Hematopoietic multipotent progenitor cell treated with erythropoietin and hydrocortisone succinate and interleukin-3 and kit ligand, for 4 days (in vitro differentiated cells): ENCODE measurements at regions not wholly inside any gene's neighbourhood (a gene's known extent, or its start where the extent isn't known, plus 50 kb on each side); places are given as distances from the start of the nearest gene placed in this dataset.

ENCODE experiments used
- DNase-seq: peaks from one replicate; pipeline ENCODE4 v3.0.0-alpha.2; 2015

DNA sequence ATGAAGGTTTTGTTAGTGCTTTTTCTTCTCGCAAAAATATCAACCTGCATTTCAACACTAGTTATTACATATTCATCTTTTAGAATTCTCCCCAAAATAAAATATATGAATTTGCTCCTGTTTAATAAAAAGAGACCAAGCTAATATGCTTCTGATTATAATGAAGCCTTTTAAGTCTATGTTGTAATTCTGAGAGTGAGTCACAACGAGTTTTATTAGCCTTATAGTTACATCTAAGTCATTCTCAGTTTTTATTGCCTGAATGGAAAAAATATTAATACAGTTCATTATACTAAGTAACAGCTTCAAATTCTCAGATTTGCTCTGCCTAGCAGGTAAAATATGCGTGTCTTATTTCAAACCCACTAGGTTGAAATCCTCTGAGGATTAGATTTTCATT is 152.4 kb upstream of the CELF2 start:
- no peak for DNase-seq

DNA sequence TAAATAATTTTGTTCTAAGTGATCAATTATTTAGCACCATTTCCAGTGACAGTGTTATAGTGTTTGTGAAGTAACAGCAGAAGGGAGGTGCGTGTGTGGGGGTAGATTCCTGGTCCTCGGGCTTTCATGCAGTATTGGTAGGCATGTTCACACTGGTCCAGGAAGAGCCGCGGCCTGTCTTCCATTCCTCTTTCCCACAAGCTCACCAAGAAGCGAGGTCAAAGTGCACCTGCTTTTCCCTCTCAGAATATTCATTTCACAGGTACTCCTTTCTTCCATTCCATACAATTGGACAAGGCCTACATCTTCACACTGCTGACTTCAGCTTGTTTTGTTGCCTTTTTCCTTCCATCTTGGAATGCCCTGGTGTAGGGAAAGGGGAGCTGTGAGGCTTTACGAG is 151.8 kb upstream of the CELF2 start:
- no peak for DNase-seq

DNA sequence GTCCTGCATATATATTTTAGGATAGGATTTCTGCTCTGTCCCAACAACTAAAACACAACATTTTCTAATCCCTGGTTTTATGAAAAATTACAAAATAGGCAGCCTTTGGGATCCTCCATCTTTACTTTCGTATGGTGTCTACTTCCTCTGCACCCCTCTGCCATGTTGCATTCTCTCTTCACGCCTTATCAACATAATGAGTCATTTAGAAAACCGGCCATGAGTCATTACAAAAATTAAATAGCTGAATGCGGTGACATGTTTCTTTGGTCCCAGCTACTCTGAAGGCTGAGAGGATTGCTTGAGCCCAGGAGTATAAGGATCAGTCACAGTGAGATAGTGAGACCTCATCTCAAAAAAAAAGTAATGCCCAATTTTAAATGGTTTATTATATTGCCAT is 148.1 kb upstream of the CELF2 start:
- DNase-seq = no peak

DNA sequence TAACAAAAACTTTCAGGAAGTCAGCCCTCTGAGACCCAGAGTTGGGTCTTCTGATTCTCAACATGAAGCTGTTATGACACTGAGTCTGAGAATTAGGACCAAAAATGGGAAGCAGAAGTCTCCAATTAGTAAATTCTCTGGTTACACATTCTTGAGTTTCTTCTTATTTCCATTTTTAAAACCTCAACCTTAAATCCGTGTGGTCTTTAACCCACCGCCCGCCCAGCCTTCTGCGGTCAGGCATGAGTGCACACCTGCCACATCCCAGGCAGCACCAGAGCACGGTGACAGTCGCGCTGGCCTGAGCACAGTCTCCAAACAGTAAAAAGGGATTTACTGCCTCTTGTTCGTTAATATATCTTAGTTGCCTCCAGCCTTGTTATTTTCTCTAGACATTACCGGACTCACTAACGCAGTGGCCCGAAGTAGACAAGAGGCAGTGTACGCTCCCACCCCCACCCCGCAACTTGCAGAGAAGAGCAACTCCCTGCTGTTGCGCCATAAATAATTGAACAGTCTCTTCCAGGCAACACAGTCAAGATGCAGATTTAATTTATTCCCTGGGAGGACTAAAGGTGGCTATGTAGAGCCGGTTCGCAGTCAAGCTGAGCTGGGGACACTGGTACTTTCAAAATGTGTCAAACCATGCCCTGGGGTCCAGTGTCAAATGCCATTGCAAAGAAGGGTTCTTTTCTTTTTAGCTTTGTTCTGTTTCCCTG is 147.0 kb upstream of the CELF2 start:
- no peak for DNase-seq

DNA sequence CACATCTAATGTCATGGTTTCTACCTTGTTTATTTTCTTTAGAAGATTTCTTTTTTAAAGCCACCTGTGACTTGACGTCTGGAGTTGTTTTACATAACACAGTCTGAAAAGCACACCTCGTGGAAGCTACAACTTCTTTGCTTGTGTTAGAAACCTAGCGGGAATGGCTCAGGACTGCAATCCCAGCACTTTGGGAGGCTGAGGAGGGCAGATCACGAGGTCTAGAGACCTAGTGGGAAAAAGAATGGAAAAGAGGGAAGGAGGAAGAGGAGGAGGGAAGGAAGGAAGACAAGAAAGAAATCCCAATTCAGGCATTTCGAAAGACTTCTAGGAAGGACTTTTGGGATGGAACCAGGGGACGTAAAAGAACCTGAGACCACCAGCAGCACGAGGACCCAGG is 146.3 kb upstream of the CELF2 start:
- no peak for DNase-seq

DNA sequence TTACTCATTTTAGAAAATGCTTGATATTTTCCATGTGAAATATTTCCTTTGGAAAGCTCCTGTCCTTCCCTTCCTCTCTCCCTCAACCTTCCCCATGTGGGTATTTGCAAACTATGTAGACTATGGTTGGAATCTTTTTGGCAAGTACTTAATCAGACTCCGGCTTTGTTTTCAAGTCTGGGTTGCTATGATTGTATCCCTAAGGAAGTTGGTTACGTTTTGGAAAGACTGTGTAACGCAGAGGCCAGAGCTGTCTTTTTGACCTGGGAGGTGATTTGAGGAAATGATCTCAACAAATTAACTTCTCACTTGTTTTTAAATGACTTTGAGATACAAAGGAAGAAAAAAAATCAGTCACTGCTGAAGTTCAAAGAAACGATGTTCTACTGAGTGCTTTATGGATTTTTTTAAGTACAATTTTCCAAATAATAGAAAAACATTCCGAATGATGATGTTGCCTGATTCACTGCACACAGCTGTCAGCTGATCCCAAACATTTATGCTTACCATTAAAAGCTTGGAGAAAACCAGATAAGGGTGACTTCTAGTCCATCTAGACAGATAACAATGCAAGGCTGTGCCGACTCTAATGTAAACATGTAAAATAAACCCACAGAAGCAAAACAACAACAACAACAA is 145.5 kb upstream of the CELF2 start:
- DNase-seq = no peak

DNA sequence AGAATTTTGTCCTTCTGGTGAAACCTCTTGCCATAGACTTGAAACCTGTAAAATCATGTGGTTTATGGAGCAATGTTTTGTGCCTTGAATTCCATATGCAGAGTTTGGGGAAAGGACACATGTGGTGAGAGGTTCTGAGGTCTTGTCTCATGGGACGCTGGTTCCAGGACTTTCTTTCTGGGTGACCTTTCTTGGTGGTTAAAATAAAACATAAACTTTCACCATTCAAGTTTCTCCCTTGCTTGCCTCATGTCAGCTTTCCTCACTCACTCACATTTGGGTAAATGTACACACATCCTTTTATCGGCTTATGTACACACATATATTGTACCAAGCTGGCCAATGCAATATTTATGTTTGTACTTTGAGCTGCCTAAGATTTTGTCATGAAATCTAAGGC is 144.9 kb upstream of the CELF2 start:
- no peak for DNase-seq

DNA sequence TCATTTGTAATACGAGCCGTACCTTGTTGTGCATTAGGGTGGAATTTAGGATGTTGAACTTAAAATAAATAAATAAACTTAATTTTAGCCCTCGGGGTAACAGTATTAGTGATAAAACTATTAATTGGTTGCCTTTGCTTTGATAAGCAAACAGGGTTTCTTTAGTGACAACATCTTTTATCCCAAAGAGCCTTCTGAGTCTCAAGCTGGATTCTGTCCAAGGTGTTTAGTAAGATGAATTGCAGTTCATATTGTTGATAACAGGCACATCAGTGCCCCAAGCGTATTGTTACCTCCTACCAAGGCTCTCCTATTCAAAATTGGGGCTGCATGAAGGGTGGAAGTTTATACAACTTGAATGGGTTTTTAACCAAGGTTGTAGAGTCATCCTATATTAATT is 144.4 kb upstream of the CELF2 start:
- no peak for DNase-seq

DNA sequence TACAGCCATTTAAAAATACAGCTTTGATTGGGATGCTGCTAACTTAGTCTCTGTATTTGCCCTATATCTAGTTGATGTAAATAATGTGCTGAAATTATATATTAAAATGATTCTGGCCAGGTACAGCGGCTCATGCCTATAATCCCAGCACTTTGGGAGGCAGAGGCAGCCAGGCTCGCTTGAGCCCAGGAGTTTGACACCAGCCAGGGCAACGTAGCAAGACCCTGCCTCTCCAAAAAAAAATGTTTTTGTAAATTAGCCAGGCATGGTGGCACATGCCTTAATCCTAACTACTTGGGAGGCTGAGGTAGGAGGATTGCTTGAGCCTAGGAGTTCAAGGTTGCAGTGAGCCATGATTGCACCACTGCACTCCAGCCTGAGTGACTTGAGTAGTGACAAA is 143.8 kb upstream of the CELF2 start:
- no peak for DNase-seq

DNA sequence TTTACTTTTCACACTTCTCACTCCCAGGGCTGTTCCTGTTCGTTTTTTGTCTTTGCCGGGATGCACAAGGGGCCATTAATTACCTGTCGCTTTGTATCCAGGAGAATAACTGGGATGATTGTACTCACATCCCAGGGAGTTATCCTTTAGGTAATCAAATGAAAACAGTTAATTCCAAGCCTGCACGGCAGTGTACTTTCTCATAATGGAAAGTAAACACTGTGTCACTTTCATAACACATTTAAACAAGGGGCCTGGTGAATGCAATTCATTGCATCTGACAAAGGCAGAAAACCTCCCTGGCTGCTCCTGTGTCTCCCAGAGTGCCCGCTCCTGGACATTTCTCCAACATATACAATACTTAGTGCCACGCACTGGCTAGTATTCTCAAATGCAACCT is 138.7 kb upstream of the CELF2 start:
- no peak for DNase-seq

DNA sequence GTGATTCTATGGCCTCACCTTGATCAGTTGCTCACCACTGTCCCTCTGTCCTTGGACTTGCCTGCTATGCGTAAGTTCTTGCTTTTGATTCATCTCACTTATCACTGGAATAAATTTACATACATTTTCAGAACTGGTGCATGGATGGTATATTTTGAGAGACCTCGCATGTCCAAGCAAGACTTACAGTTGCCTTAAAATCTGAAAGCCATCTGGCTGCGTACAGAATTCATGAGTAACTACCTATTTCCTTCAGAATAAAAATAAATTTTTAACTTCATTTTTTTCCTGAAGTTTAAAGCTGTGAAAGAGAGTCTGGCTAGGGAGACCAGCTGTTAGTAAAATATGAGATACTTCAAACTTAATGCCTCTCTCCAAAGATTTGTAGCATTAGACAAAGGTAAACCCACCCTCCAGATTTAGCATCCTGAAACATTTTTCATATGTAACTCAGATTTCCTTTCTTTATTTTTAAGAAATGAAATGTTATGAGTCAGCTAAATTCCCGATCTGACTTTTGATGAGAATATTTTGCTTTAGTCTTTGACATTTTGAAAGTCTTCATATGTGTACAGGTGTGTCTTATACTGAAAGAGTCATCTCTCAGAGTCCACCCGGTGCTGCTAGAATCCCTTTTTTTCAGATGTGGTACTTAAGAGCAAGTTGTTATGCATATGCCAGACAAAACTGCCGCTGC is 136.4 kb upstream of the CELF2 start:
- DNase-seq = no peak

DNA sequence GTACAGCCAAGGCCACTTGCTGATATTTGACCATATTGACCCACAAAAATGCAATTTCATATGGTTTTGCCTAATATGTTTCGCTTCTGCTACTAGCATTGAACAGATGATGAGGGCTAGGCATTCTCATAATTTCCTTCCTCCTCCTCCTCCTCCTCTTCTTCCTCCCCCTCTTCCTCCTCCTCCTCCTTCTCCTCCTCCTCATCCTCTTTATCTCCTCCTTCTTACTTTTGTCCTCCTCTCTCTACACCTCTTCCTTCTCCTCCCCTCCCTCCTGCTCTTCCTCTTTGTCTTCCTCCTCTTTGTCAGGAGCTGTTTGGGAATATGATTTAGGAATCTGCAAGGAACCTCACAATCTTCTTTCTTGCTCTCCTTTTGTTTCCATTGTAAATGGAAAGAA is 133.9 kb upstream of the CELF2 start:
- DNase-seq = no peak

DNA sequence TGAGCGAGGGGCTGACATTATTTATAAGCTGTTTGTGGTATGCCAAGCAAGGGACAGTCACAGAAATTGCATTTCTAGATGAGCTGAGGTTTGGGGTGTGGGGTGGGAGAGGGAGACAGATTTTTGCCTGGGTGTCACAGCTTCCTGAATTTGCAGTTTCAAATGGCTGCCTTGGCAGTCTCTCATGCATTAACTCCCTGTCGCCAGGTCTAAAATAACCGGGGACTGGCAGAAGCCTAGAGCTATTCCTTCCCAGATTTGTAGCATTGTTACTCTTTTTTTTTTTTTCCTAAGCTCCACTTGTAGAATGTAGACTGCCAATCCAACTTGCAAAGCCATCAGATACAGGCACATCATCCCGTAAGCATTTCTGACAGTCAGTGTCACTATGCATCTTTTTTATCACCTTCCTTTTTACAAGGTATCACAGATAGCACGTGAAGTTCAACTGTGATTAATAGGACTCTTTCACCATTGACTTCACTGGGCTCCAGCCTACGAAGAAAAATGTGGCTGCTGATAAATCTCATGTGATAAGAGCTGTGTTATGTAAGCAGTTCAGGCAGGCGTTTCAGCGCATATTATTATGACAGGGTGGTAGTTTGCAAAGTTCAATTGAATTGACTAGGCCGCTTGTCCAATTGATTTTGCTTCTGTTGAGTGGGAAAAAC is 130.7 kb upstream of the CELF2 start:
- DNase-seq = peak; percentile 18

DNA sequence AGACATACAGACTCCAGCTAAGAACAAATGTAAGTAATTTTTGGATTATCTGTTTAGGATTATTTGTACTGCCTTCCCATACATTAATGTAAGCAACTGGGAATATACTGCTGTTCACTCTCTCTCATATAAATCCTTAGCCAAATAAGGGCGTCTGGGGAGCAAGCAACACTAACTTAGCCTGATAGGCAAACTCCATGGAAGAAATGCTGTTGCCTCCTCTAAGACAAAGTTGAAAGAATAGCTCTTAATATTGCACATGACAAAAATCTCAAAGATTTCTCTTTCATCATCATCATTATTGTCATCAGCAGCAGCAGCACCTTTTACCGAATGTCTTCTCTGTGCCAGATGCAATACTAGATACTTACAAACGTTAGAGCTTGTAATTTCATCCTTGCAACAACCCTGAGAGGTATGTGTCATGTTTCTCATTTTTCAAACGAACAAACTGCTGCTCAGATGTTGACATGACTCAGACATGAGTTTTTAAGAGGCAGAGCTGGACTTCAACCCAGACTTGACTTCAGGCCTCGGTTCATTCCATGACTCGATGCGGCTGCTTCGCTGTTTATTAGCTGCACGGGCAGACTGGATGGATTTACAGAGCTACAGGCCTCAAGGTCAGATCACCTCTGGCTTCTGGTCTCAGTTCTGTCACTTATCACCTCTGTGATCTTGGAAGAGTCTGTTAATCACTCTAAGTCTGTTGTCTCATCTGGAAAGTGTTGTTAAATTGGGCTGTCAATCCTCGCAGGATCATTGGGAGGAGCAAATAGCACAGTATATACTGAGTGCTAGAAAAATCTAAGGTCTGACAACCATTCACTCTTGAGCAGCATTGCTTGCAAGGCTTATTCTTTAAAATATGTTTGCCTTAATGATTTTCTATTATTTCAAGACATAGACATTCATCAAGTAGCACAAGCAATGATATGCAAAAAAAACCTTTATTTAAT is 126.3 kb upstream of the CELF2 start:
- no peak for DNase-seq

DNA sequence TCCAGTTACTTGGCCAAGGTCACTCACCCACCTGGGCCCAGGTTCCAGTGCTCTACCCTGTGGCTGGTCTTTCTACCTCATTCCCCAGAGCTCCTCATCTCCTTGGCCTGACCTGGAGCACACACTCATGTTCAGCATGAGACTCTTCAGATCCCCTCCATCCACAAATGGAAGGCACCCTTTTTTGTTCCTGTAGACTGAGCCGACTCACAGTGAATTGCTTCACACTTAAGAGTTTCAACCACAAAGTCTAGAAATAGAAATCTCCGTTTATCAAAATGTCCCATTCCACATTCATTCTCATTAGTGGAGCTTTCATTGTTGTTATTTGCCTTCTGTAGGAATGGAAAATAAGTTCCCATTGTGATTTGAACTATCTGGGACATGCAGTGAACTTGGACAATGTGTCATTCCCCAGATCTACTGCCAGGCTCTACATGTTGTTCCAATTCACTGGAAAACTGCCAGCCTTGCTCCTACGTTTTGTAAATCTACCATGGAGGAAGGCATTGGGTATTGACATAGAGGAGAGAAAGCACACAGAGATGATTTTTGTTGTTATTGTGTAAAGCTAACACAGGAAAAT is 125.3 kb upstream of the CELF2 start:
- DNase-seq = no peak

DNA sequence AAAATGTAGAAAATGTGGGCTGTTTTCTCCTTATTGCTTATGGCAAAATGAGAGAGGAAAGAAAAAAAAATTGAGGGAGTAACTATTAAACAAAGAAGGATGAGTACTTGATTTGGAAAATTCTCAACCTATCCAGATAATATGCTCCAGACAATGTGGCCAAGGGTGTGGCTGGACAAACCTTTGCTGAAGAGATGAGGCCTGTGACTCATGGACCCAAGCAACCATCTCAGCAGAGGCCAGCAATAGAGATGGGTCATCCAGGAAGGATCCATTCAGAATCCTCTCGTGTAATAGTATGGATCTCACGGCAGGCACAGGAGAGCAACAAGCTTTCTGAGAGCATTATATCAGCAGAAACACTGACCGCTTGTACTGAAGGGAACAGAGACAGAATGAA is 120.3 kb upstream of the CELF2 start:
- no peak for DNase-seq

DNA sequence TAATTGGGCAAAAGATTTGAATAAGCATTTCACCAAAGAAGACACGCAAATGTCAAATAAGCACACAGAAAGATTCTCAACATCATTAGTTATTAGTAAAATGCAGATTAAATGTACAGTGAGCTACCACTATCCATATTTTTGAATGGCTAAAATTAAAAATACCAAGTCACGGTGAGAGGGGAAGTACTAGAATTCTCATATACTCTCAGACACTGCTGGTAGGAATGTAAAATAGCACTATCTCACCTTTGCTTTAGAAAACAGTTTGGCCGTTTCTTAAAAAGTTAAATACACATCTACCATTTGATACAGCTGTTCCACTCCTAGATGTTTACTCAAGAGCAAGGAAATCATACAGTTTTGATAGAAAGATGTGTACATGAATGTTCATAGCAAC is 115.8 kb upstream of the CELF2 start:
- DNase-seq = peak; percentile 15

DNA sequence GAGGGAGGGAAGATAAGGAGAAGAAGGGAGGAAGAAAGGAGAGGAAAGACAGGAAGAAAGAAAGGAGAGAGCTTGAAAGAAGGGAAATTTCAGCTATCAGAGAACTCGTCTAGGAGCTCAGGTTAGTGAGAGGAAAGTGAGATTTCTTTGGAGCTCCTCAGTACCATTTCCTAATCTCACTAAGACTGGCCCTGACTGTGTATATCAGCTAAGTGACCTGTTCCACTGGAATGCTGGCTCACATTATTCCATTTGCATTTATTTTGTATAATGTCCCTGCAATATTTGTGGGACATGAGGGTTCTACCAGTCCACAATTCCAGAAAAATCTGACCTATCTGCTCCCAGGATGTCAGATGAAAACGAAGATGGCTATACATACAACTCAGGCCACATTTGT is 114.7 kb upstream of the CELF2 start:
- DNase-seq = no peak

DNA sequence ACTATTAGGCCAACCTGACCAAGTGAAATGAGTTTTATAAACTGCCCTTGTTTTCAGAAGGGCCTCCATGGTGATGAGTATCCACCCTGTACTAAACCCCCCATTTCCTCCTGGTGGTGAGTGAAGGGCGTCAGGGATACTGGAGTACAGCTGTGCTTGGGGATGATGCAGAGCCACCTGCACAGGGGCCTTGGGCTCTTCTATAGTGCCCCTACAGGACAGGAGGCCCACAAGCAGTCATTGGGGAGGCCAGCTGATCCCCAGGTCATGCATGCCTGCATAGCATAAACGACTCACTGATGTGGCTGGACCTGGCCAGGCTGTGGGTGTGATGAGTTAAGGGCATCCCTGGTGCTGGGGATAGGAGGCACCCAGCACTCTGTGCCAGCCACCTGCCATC is 114.1 kb upstream of the CELF2 start:
- DNase-seq = no peak

DNA sequence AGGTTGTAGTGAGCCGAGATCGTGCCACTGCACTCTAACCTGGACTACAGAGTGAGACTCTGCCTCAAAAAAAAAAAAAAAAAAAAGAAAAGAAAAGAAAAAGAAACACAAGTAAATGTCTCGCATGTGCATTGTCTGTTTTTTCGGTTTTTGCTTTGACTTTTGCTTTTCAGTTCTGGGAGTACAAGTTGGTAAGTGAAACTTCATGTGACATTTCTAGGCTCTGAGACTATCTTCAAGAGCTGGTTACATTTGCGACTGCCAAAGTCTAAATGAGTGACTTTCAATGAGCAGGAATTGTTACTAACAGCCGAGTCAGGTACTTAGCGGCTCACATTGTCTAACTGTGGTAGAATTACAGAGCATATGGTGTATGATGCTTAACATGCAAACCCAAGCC is 107.0 kb upstream of the CELF2 start:
- DNase-seq = no peak

DNA sequence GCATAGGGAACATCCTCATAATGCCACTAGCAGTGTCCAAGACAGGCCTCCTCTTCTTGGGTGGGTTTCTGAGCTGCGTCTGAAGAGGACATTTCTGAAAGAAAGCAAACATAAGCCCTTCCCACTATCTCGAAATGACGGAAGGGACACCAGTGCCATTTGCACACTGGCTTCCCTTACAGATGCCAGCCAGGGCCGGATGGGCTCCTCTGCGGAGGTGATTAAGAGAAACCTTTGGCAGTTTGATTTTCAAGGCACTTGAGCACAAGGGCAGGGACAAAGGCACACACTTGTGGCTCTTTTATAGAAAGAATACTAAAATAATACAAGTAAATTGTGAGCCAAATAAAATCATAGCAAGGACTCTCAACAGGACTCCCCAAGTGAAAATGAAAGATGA is 106.6 kb upstream of the CELF2 start:
- DNase-seq = no peak

DNA sequence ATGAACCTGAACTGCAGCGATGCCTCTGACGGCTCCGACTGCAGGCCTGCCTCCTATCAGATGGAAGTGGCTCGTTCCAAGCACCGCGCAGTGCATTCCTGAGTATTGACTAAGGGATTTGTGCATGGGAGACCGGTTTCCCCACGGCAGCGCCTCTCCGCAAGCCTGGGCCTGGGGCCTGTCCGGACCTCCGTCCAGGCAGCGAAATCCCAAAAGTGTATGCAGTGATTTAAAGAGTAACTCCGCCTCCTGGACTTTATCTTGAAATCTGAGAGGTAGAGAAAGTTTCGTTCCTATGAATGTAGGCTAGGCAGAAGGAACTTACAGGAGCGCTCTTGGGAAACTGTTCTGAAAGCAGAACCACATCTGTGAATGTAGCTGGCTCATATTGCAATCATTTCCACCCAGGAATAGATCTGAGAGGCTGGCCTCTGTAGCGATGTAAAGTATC is 106.2 kb upstream of the CELF2 start:
- no peak for DNase-seq
